ENCODE measurements at regions not wholly inside any gene's neighbourhood (a gene's known extent, or its start where the extent isn't known, plus 50 kb on each side); places are given as distances from the start of the nearest gene placed in this dataset.

GRCh38 chr16:85505794-85506634 is 107.1 kb upstream of the GSE1 start:
- no peak overlapping the region for H3K4me3 ChIP-seq (ENCODE audit: control insufficient read depth, low read depth, low read length)
- no peak for TF ChIP-seq CTCF (IDR thresholded peaks at IDR 0.05; ENCODE audit: control insufficient read depth, insufficient read depth, low read depth, low read length, missing control alignments)
- no peak for DNase-seq (ENCODE audit: low read depth)

- TF ChIP-seq CTCF (IDR thresholded peaks at IDR 0.05; ENCODE audit: control insufficient read depth, insufficient read depth, low read depth, low read length, missing control alignments) = no peak
- no peak overlapping the region for H3K4me3 ChIP-seq (ENCODE audit: control insufficient read depth, low read depth, low read length)
- no peak for DNase-seq (ENCODE audit: low read depth)
Observed at GRCh38 chr16:85506635-85506911, 106.5 kb upstream of the GSE1 start.

GRCh38 chr16:85507342-85507741 is 105.8 kb upstream of the GSE1 start:
- DNase-seq (ENCODE audit: low read depth) = no peak
- no peak overlapping the region for H3K4me3 ChIP-seq (ENCODE audit: control insufficient read depth, low read depth, low read length)
- no peak for TF ChIP-seq CTCF (IDR thresholded peaks at IDR 0.05; ENCODE audit: control insufficient read depth, insufficient read depth, low read depth, low read length, missing control alignments)

GRCh38 chr16:85508388-85508787 is 104.7 kb upstream of the GSE1 start:
- no peak for TF ChIP-seq CTCF (IDR thresholded peaks at IDR 0.05; ENCODE audit: control insufficient read depth, insufficient read depth, low read depth, low read length, missing control alignments)
- DNase-seq (ENCODE audit: low read depth) = no peak
- H3K4me3 ChIP-seq (ENCODE audit: control insufficient read depth, low read depth, low read length) = no peak overlapping the region

GRCh38 chr16:85508993-85509392 is 104.1 kb upstream of the GSE1 start:
- TF ChIP-seq CTCF (IDR thresholded peaks at IDR 0.05; ENCODE audit: control insufficient read depth, insufficient read depth, low read depth, low read length, missing control alignments) = no peak
- H3K4me3 ChIP-seq (ENCODE audit: control insufficient read depth, low read depth, low read length) = no peak overlapping the region
- no peak for DNase-seq (ENCODE audit: low read depth)

- TF ChIP-seq CTCF (IDR thresholded peaks at IDR 0.05; ENCODE audit: control insufficient read depth, insufficient read depth, low read depth, low read length, missing control alignments) = no peak
- H3K4me3 ChIP-seq (ENCODE audit: control insufficient read depth, low read depth, low read length) = no peak overlapping the region
- no peak for DNase-seq (ENCODE audit: low read depth)
Observed at GRCh38 chr16:85510041-85510659, 103.0 kb upstream of the GSE1 start.
